ENCODE measurements at regions not wholly inside any gene's neighbourhood (a gene's known extent, or its start where the extent isn't known, plus 50 kb on each side); places are given as distances from the start of the nearest gene placed in this dataset.

DNA sequence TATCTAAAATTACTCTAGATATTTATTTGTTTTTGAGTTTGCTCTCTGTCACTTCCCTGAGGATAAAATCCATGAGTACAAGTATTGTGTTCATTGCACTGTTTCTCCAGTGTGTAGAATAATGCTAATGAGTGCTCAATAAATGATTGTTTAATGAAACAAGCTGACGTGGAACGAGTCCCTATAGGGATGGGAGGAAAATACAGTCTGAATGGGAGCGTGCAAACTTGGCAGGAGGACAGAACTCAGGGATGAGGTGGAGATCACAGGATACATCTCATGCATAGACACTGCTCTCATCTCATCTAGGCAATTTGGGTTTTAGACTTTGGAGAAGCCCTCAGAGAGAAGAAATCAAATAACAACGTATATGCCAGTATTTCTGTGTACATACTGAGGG, 58.4 kb upstream of the ZC3H12C start:
- no peak overlapping the region for H3K4me2 ChIP-seq
- no peaks in the 10 kb centered on the region for H4K20me1 ChIP-seq (ENCODE audit: insufficient read depth)
- POLR2A ChIA-PET (ENCODE audit: unreplicated experiment) = no interaction called here
- H3K27me3 ChIP-seq (ENCODE audit: insufficient read depth, low read depth) = no peaks in the 10 kb centered on the region
- no peaks in the 10 kb centered on the region for H3K36me3 ChIP-seq (ENCODE audit: low read depth)
- H3K4me1 ChIP-seq (replicated peaks; ENCODE audit: insufficient read depth) = peaks cover 16% of the 10 kb centered on the region
- no peaks in the 10 kb centered on the region for H3K79me2 ChIP-seq (ENCODE audit: low read depth)
- no peaks in the 10 kb centered on the region for H3K9me2 ChIP-seq (ENCODE audit: insufficient read depth)
- H3K9me3 ChIP-seq (ENCODE audit: insufficient read depth, low read depth) = peaks cover 3% of the 10 kb centered on the region; the same call in 1 of the 2 replicates
- TF ChIP-seq, protein P1, sequence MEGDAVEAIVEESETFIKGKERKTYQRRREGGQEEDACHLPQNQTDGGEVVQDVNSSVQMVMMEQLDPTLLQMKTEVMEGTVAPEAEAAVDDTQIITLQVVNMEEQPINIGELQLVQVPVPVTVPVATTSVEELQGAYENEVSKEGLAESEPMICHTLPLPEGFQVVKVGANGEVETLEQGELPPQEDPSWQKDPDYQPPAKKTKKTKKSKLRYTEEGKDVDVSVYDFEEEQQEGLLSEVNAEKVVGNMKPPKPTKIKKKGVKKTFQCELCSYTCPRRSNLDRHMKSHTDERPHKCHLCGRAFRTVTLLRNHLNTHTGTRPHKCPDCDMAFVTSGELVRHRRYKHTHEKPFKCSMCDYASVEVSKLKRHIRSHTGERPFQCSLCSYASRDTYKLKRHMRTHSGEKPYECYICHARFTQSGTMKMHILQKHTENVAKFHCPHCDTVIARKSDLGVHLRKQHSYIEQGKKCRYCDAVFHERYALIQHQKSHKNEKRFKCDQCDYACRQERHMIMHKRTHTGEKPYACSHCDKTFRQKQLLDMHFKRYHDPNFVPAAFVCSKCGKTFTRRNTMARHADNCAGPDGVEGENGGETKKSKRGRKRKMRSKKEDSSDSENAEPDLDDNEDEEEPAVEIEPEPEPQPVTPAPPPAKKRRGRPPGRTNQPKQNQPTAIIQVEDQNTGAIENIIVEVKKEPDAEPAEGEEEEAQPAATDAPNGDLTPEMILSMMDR (conservative IDR thresholded peaks at IDR 0.05) = no peak
- no peak for TF ChIP-seq EZH2 (IDR thresholded peaks at IDR 0.05; ENCODE audit: low read depth)
- no TSS peak for BruUV-seq (replicated peaks)
- H2AFZ ChIP-seq = no peak overlapping the region
- intact Hi-C loops (cut with micrococcal nuclease; ENCODE audit: unreplicated experiment) = no loop called here
- H3K27ac ChIP-seq = no peak overlapping the region
- peaks cover 11% of the 10 kb centered on the region; the same call in 1 of the 2 replicates for H3F3A ChIP-seq (ENCODE audit: insufficient read depth, low read depth)
- H3K4me3 ChIP-seq = no peak overlapping the region
- CTCF ChIA-PET = no interaction called here
- no peak for DNase-seq

DNA sequence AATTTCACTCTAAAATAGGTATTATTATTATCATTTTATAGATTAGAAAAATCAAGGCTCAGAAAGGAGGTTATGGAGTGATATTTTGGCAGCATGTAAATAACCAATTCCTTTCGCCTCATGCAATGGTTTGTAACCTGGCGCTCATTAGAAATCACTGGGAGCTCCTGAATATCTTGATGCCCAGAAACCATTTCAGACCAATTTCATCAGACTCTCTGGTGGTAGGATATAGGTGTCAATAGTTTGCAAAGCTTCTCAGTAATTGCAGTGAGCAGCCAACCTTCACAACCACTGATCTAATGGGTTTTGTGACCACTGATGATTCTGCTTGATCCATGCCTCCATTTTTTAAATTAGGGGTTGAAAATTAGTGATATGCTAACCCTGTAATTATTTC, 57.8 kb upstream of the ZC3H12C start:
- intact Hi-C loops (cut with micrococcal nuclease; ENCODE audit: unreplicated experiment) = no loop called here
- Histone ChIP-seq H3K4me2 (no peak overlapping the region), H3K9me2 (ENCODE audit: insufficient read depth) (no peaks in the 10 kb centered on the region), H3K79me2 (ENCODE audit: low read depth) (no peaks in the 10 kb centered on the region), H4K20me1 (ENCODE audit: insufficient read depth) (no peaks in the 10 kb centered on the region), H3K27me3 (ENCODE audit: insufficient read depth, low read depth) (no peaks in the 10 kb centered on the region), H3F3A (ENCODE audit: insufficient read depth, low read depth) (peaks cover 11% of the 10 kb centered on the region; the same call in 1 of the 2 replicates), H3K36me3 (ENCODE audit: low read depth) (no peaks in the 10 kb centered on the region), H3K9me3 (ENCODE audit: insufficient read depth, low read depth) (peaks cover 4% of the 10 kb centered on the region), H3K27ac (no peak overlapping the region), H3K4me1 (replicated peaks; ENCODE audit: insufficient read depth) (peaks cover 16% of the 10 kb centered on the region), H2AFZ (no peak overlapping the region), H3K4me3 (no peak overlapping the region)
- DNase-seq = no peak
- no peak for TF ChIP-seq EZH2 (IDR thresholded peaks at IDR 0.05; ENCODE audit: low read depth)
- TF ChIP-seq, protein P1 (conservative IDR thresholded peaks at IDR 0.05) = no peak
- POLR2A ChIA-PET (ENCODE audit: unreplicated experiment) = no interaction called here
- BruUV-seq (replicated peaks) = no TSS peak
- CTCF ChIA-PET = no interaction called here

DNA sequence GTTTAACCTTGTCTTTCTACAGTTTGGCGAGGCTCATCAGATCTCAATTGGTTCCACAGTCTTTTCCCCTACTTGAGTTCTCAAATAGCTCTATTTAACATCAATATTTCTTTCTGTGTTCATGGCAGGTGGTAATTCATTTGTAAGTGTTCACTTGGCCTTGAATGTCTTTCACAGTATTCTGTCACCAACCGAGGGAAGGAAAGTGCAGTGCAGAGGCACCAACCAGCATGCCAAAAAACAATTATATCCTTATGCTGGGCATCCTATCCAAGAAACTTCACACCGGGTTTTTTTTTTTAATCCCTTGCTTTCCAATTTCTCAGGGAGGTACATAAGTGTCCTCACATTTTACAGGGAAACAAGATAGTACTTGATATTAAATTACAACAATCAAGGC, 55.0 kb upstream of the ZC3H12C start:
- no peaks in the 10 kb centered on the region for H3K79me2 ChIP-seq (ENCODE audit: low read depth)
- H4K20me1 ChIP-seq (ENCODE audit: insufficient read depth) = no peaks in the 10 kb centered on the region
- BruUV-seq (replicated peaks) = no TSS peak
- H2AFZ ChIP-seq = no peak overlapping the region
- intact Hi-C loops (cut with micrococcal nuclease; ENCODE audit: unreplicated experiment) = no loop called here
- peaks cover 7% of the 10 kb centered on the region for H3K9me3 ChIP-seq (ENCODE audit: insufficient read depth, low read depth)
- peaks cover 5% of the 10 kb centered on the region; the same call in 1 of the 2 replicates for H3F3A ChIP-seq (ENCODE audit: insufficient read depth, low read depth)
- peaks cover 8% of the 10 kb centered on the region for H3K4me1 ChIP-seq (replicated peaks; ENCODE audit: insufficient read depth)
- H3K27ac ChIP-seq = no peak overlapping the region
- H3K9me2 ChIP-seq (ENCODE audit: insufficient read depth) = no peaks in the 10 kb centered on the region
- TF ChIP-seq, protein P1 (conservative IDR thresholded peaks at IDR 0.05) = no peak
- no peak for TF ChIP-seq EZH2 (IDR thresholded peaks at IDR 0.05; ENCODE audit: low read depth)
- no peak overlapping the region for H3K4me2 ChIP-seq
- no peak overlapping the region for H3K4me3 ChIP-seq
- H3K36me3 ChIP-seq (ENCODE audit: low read depth) = no peaks in the 10 kb centered on the region
- ChIA-PET CTCF (no interaction called here), POLR2A (ENCODE audit: unreplicated experiment) (no interaction called here)
- no peak for DNase-seq
- no peaks in the 10 kb centered on the region for H3K27me3 ChIP-seq (ENCODE audit: insufficient read depth, low read depth)

Measured in PC-9 (cell line).